Omental fat pad (tissue), 3 donors: ENCODE measurements at regions not wholly inside any gene's neighbourhood (a gene's known extent, or its start where the extent isn't known, plus 50 kb on each side); places are given as distances from the start of the nearest gene placed in this dataset.

ENCODE experiments used
- ATAC-seq: fragments of 150-250 bp; one replicate; pipeline ENCODE4 v1.9.1; 2016; ENCODE audit warnings: mild to moderate bottlenecking, moderate library complexity; ENCODE audit not compliant: low FRiP score
- DNase-seq: peaks from one replicate; pipeline ENCODE4 v3.0.0-alpha.2; 2019; ENCODE audit warnings: low spot score
- TF ChIP-seq, protein P1 (sequence below), 3 donors: fragments of 450-650 bp; IDR thresholded peaks; one replicate each; pipeline ENCODE4 v1.5.1; 2016 to 2017; ENCODE audit warnings: antibody characterized with exemption in 3 of 3, mild to moderate bottlenecking in 3 of 3, moderate library complexity in 2 of 3

DNA sequence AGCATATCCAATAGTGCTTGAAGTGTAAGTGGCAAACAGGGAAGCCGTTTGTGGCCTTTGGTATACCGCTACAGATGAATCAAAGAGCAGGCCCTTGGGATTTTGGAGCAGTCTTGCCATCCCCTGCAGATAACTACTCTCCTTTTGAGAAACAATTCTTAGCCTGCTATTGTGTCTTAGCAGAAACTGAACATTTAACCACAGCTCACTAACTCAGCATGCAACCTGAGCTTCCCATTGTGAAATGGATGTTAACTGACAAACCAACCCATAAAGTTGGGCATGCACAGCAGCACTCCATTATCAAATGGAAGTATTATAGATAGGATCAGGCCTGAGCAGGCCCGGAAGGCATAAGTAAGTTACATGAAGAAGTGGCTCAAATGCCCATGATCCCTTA lies 315.3 kb upstream of the PTGER4 start:
- ATAC-seq (no peak), DNase-seq (no peak)
- TF ChIP-seq, protein P1, sequence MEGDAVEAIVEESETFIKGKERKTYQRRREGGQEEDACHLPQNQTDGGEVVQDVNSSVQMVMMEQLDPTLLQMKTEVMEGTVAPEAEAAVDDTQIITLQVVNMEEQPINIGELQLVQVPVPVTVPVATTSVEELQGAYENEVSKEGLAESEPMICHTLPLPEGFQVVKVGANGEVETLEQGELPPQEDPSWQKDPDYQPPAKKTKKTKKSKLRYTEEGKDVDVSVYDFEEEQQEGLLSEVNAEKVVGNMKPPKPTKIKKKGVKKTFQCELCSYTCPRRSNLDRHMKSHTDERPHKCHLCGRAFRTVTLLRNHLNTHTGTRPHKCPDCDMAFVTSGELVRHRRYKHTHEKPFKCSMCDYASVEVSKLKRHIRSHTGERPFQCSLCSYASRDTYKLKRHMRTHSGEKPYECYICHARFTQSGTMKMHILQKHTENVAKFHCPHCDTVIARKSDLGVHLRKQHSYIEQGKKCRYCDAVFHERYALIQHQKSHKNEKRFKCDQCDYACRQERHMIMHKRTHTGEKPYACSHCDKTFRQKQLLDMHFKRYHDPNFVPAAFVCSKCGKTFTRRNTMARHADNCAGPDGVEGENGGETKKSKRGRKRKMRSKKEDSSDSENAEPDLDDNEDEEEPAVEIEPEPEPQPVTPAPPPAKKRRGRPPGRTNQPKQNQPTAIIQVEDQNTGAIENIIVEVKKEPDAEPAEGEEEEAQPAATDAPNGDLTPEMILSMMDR (IDR thresholded peaks at IDR 0.05), result no peak

DNA sequence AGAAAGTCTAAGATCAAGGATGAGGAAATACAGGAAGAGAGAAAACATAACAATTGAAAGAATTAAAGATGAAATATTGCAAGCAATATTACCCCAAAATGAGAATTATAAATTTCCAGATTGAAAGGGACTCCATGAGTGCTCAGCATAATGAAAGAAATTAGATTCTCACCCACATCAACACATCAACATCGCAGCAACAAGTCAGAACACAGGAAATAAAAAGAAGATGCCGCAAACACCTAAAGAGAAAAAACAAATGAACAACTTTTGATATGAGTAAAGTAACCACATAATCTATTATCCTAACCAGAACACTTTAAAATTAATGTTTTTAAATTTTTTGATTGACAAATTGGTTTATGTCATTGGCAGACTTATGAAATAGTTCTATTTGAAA lies 318.3 kb upstream of the PTGER4 start:
- DNase-seq (no peak), ATAC-seq (no peak)
- TF ChIP-seq, protein P1 (IDR thresholded peaks at IDR 0.05), result no peak

DNA sequence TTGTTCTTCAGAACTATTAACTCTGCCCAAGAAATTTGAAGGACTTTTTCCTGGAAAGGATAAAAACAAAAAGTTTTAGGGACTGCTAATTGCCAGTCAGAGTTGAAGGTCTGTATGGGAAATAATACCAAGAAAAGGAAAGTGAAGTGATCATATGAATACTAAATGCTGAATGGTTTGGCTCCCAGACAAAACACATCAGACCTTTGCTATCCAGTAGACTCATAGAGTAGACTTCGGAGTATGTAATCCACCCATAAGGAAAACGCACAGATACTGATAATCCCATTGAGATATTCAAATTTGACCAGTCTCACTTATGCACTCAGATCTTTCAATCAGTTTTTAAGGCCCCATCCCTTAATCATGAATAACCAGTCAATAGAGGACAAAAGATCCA lies 319.0 kb upstream of the PTGER4 start:
- TF ChIP-seq, protein P1 (IDR thresholded peaks at IDR 0.05), result no peak
- DNase-seq (no peak), ATAC-seq (no peak)

DNA sequence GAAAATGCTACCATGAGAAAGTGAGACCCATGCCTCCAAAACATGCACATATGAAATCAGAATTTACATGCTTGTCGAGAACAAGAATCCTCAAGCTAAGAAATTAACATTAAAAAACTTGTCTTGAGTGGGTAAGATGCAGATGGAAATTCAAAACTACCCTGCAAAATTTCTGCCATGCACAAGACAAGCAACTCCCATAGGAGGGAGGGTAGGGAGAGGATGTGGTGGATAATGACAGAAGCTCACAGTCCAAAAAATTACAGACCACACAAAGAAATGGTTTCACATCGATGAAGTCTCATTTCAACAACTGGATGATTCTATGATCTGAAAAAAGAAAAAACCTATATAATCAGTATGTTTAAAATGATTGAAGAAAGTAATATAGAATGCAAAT lies 319.9 kb upstream of the PTGER4 start:
- ATAC-seq (no peak), DNase-seq (no peak)
- TF ChIP-seq, protein P1 (IDR thresholded peaks at IDR 0.05), result no peak

DNA sequence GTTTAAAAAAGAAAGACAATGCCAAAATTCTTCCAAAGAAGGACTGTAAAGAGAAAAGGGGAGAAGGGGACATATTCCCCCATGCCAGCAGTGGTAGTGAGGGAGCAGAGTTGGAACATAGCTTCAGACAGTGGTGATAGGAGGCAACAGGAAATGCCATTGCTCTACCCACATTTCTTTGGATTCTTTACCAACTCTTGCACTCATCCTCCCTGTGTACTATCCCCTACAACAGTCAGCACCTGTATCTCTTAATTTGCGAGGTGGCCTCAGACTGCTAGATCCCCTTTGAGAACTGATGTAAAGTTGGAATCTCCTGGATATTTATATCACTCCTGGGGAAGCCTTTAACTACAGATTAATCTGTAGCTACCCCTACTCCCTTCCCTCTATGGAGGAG lies 320.6 kb upstream of the PTGER4 start:
- ATAC-seq, result peak; percentile 59
- TF ChIP-seq, protein P1 (IDR thresholded peaks at IDR 0.05), result no peak
- DNase-seq, result no peak

DNA sequence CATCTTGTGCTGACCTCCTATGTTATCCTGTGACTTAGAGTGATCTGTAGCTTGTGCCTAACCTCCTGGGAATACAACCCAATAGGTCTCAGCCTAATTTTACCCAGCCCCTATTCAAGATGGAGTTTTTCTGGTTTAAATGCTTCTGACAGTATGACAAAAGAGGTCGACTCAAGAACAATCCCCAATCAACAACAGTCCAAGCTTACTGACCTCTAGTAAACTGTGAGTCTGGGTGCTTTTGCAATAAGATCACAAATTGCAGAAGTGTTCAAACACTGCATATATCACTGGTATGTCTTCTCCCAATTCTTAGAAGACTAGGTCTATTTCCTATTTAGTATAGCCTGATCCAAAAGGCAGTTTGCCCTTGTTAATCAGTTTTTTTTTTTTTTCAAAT lies 323.5 kb upstream of the PTGER4 start:
- DNase-seq (no peak), ATAC-seq (peak; percentile 47)
- TF ChIP-seq, protein P1 (IDR thresholded peaks at IDR 0.05), result no peak

DNA sequence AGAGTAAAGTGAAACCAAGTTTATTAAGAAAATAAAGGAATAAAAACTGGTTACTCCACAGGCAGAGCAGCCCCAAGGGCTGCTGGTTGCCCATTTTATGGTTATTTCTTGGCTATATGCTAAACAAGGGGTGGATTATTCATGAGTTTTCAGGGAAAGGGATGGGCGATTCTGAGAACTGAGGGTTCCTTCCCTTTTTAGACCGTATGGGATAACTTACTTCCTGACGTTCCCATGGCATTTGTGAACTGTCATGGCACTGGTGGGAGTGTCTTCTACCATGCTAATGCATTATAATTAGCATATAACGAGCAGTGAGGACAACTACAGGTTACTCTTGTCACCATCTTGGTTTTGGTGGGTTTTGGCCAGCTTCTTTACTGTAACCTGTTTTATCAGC lies 323.9 kb upstream of the PTGER4 start:
- ATAC-seq, result no peak
- TF ChIP-seq, protein P1 (IDR thresholded peaks at IDR 0.05), result no peak
- no peak for DNase-seq
